GM21390 (cell line): ENCODE measurements at regions not wholly inside any gene's neighbourhood (a gene's known extent, or its start where the extent isn't known, plus 50 kb on each side); places are given as distances from the start of the nearest gene placed in this dataset.

Source experiments
- ATAC-seq: cut with Tn5 transposase; IDR thresholded peaks from one replicate; pipeline ENCODE4 v1.9.1; 2021; ENCODE audit not compliant: unreplicated experiment

- no peak for ATAC-seq
These were observed 54.6 kb upstream of the PAX6 start for GRCh38 chr11:31865606-31866300.

GRCh38 chr11:31863170-31863832 lies 52.2 kb upstream of the PAX6 start:
- ATAC-seq: no peak

- no peak for ATAC-seq
These were observed 49.9 kb upstream of the PAX6 start for GRCh38 chr11:31861011-31861410.
